Endothelial cell of umbilical vein (primary cell): ENCODE measurements at regions not wholly inside any gene's neighbourhood (a gene's known extent, or its start where the extent isn't known, plus 50 kb on each side); places are given as distances from the start of the nearest gene placed in this dataset.

Experiments used
- JUN ChIP-seq: IDR thresholded peaks from 2 replicates; pipeline ENCODE4 v1.6.1; 2011; ENCODE audit warnings: borderline replicate concordance, low read depth; ENCODE audit not compliant: insufficient read length, insufficient read depth
- TF ChIP-seq, protein P1 (sequence below), 2 donors: IDR thresholded peaks; 1 replicate in 1 of 2; 2 replicates in 1 of 2; pipeline ENCODE4 v1.5.1; 2011; ENCODE audit warnings: low read length in 2 of 2, mild to moderate bottlenecking in 2 of 2, moderate library complexity in 2 of 2, control low read depth in 1 of 2, inconsistent platforms in 1 of 2, low read depth in 1 of 2; ENCODE audit not compliant: insufficient read depth in 1 of 2; ENCODE audit errors: extremely low read depth in 1 of 2

DNA sequence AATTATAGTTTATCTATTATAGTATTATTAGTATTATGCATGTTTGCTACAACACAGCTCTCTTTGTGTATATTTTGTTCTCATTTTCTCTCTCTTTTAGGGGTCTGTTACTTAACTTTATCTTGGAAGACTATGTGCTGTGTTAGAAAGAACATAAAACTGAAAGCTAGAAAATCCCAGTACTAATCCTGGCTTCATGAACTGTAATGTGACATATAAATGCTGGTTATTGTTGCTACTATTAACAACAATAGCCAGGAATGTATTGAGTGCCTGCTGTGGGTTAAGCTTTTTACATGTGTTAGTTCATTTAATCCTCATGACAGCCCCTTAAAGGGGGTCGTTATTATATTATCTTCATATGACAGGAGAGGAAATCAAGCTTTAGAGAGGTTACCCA is 170.0 kb upstream of the DTNBP1 start:
- TF ChIP-seq, protein P1, sequence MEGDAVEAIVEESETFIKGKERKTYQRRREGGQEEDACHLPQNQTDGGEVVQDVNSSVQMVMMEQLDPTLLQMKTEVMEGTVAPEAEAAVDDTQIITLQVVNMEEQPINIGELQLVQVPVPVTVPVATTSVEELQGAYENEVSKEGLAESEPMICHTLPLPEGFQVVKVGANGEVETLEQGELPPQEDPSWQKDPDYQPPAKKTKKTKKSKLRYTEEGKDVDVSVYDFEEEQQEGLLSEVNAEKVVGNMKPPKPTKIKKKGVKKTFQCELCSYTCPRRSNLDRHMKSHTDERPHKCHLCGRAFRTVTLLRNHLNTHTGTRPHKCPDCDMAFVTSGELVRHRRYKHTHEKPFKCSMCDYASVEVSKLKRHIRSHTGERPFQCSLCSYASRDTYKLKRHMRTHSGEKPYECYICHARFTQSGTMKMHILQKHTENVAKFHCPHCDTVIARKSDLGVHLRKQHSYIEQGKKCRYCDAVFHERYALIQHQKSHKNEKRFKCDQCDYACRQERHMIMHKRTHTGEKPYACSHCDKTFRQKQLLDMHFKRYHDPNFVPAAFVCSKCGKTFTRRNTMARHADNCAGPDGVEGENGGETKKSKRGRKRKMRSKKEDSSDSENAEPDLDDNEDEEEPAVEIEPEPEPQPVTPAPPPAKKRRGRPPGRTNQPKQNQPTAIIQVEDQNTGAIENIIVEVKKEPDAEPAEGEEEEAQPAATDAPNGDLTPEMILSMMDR (IDR thresholded peaks at IDR 0.05; ENCODE audit: extremely low read depth in 1 of 2, insufficient read depth in 1 of 2, low read depth in 1 of 2, low read length in 2 of 2), result no peak
- TF ChIP-seq JUN, result no peak
